Adrenal gland (tissue), 5 donors: ENCODE measurements at regions not wholly inside any gene's neighbourhood (a gene's known extent, or its start where the extent isn't known, plus 50 kb on each side); places are given as distances from the start of the nearest gene placed in this dataset.

Experiments used
- CTCF ChIP-seq, 6 experiments: fragments of 450-650 bp in 4 of 6; fragments of 200-600 bp in 2 of 6; sonication (generic) in 1 of 6; IDR thresholded peaks; 1 replicate in 5 of 6; 2 replicates in 1 of 6; pipeline versions ENCODE4 v1.5.1 to v1.8.0; 2016 to 2021; ENCODE audit warnings: antibody characterized with exemption in 6 of 6, mild to moderate bottlenecking in 2 of 6, moderate library complexity in 1 of 6
- POLR2A ChIP-seq, 2 donors: fragments of 450-650 bp; IDR thresholded peaks; one replicate each; pipeline ENCODE4 v1.6.1; 2017; ENCODE audit warnings: antibody characterized with exemption in 2 of 2, mild to moderate bottlenecking in 2 of 2, moderate library complexity in 1 of 2
- donor health status: DM: no; HTN: no; CAD: no.

GRCh38 chr13:88235441-88235840 is 564.3 kb downstream of the SLITRK5 start:
- TF ChIP-seq CTCF (IDR thresholded peaks at IDR 0.05) (no peak), POLR2A (IDR thresholded peaks at IDR 0.05) (no peak)
